ENCODE measurements at regions not wholly inside any gene's neighbourhood (a gene's known extent, or its start where the extent isn't known, plus 50 kb on each side); places are given as distances from the start of the nearest gene placed in this dataset.
"Not testable (repeated sequence)": the region's sequence is repeated elsewhere in the genome, so short reads cannot be mapped to it uniquely, and the experiment has no call there.

- DNase-seq, result no peak
These were observed 53.8 kb downstream of the COX7C start for GRCh38 chr5:86671536-86671935.

- DNase-seq, result no peak
These were observed 56.3 kb downstream of the COX7C start for GRCh38 chr5:86674069-86674468.

GRCh38 chr5:86675311-86675710, 57.6 kb downstream of the COX7C start:
- no peak for DNase-seq

- DNase-seq, result no peak
These were observed 61.8 kb downstream of the COX7C start for GRCh38 chr5:86679529-86679928.

- no peak for DNase-seq
These were observed 62.2 kb downstream of the COX7C start for GRCh38 chr5:86679949-86680348.

- DNase-seq, result no peak
These were observed 66.5 kb downstream of the COX7C start for GRCh38 chr5:86684222-86684621.

- DNase-seq, result no peak
These were observed 68.3 kb downstream of the COX7C start for GRCh38 chr5:86686046-86686445.

- DNase-seq, result no peak
These were observed 70.7 kb downstream of the COX7C start for GRCh38 chr5:86688406-86688805.

- no peak for DNase-seq
These were observed 71.5 kb downstream of the COX7C start for GRCh38 chr5:86689103-86689729.

GRCh38 chr5:86709157-86709881, 91.6 kb downstream of the COX7C start:
- DNase-seq, result no peak

GRCh38 chr5:86716121-86716520, 98.4 kb downstream of the COX7C start:
- DNase-seq, result no peak

GRCh38 chr5:86731319-86732117, 113.8 kb downstream of the COX7C start:
- DNase-seq, result not testable (repeated sequence)

- no peak for DNase-seq
These were observed 117.6 kb downstream of the COX7C start for GRCh38 chr5:86735370-86735769.

- DNase-seq, result no peak
These were observed 119.8 kb downstream of the COX7C start for GRCh38 chr5:86737579-86737978.

- no peak for DNase-seq
These were observed 130.9 kb downstream of the COX7C start for GRCh38 chr5:86748538-86749105.

GRCh38 chr5:86749841-86750240, 132.1 kb downstream of the COX7C start:
- no peak for DNase-seq

GRCh38 chr5:86756839-86757238, 139.1 kb downstream of the COX7C start:
- DNase-seq, result no peak

GRCh38 chr5:86757824-86758223, 140.1 kb downstream of the COX7C start:
- no peak for DNase-seq

- no peak for DNase-seq
These were observed 142.9 kb downstream of the COX7C start for GRCh38 chr5:86760661-86761060.

- no peak for DNase-seq
These were observed 146.2 kb downstream of the COX7C start for GRCh38 chr5:86763929-86764328.

GRCh38 chr5:86765778-86766502, 148.2 kb downstream of the COX7C start:
- DNase-seq, result no peak

- no peak for DNase-seq
These were observed 151.0 kb downstream of the COX7C start for GRCh38 chr5:86768699-86769202.

GRCh38 chr5:86780018-86780417, 162.3 kb downstream of the COX7C start:
- no peak for DNase-seq
